Neural cell (in vitro differentiated cells): ENCODE measurements at regions not wholly inside any gene's neighbourhood (a gene's known extent, or its start where the extent isn't known, plus 50 kb on each side); places are given as distances from the start of the nearest gene placed in this dataset.

Experiments
- CTCF ChIP-seq: fragments of 450-650 bp; IDR thresholded peaks from 2 replicates; pipeline ENCODE4 v1.5.1; 2014; ENCODE audit warnings: antibody characterized with exemption, mild to moderate bottlenecking, moderate library complexity; ENCODE audit not compliant: poor library complexity, severe bottlenecking
- EP300 ChIP-seq: fragments of 450-650 bp; conservative IDR thresholded peaks from 2 replicates; pipeline ENCODE4 v1.6.1; 2014; ENCODE audit warnings: antibody characterized with exemption, mild to moderate bottlenecking, moderate library complexity; ENCODE audit not compliant: poor library complexity, severe bottlenecking
- EZH2 ChIP-seq: fragments of 200-600, 300-800 bp; shearing (Covaris generic), sonication (generic); IDR thresholded peaks from 2 replicates; pipeline ENCODE4 v1.6.1; 2014; ENCODE audit warnings: antibody characterized with exemption, low read length, borderline replicate concordance, mild to moderate bottlenecking; ENCODE audit not compliant: insufficient read depth, poor library complexity, severe bottlenecking
- POLR2AphosphoS5 ChIP-seq: IDR thresholded peaks from 2 replicates; pipeline ENCODE4 v1.6.1; 2012
- TAF1 ChIP-seq: IDR thresholded peaks from 2 replicates; pipeline ENCODE4 v1.6.1; 2012; ENCODE audit warnings: low read depth

DNA sequence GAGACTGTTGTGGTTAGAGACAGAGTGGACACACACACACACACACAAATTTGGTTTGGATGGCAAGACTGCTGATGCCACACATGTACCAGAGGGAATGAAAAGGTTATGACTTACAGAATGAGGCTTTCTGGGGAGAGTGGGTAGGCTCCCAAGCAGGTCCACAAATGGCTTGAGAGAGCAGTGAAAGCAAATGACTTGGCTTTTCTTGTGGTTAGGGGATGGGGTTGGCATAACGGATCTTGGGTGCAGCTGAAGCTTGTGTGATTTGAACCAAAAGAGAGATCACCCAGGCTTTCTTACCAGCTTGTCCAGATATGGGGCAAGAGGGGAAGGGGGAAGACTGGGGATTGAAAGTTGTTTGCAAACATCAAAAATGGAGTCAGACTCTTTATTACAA, 73.9 kb upstream of the OLIG3 start:
- no peak for TF ChIP-seq CTCF
- no peak for TF ChIP-seq TAF1
- TF ChIP-seq EZH2, result no peak
- no peak for TF ChIP-seq EP300
- TF ChIP-seq POLR2AphosphoS5, result no peak
